HTR-8/SVneo (cell line): ENCODE measurements at regions not wholly inside any gene's neighbourhood (a gene's known extent, or its start where the extent isn't known, plus 50 kb on each side); places are given as distances from the start of the nearest gene placed in this dataset.
A peak's percentile ranks its signal among the peaks of the same experiment; 100 is the strongest.
"Not testable (repeated sequence)": the region's sequence is repeated elsewhere in the genome, so short reads cannot be mapped to it uniquely, and the experiment has no call there.

ENCODE experiments used
- DNase-seq: peaks from one replicate; pipeline ENCODE4 v3.0.0; 2011; ENCODE audit warnings: low spot score, mixed read lengths; ENCODE audit not compliant: insufficient read length
- FAIRE-seq: peaks from 2 replicates; lab custom pipeline; 2011; peaks lifted over from hg19 to GRCh38; lab: Jason Lieb, UNC

DNA sequence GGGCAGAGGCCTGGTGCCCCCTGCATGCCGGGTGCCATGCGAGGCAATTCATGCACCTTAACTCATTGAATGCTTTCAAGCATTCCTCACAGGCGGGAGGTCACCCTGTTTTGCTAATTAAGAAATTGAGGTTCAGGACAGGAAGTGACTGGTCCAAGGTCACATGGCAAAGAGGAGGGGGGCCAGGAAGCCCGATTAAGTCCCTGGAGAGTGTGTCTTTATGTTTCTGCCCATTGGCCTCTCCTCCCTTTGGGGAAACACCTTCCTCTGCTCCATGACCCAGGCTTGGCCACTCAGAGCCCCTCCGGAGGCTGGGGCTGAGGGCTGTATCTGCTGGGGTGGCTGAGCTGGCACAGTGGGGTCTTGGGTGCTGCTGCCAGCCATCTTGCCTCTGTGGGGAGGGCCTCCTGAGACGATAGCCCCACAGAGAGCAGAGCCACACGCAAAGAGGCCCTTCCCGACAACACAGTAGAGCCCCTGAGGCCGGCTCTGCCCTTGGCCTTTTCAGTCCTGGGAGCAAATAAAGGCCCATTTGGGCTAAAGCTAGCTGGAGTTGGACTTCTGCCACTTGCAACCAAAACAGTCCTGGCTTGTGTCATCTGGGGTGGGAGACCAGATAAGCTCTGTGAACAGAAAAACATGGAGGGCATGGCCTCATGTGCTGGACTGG is 90.8 kb upstream of the NEURL1B start:
- DNase-seq: no peak
- FAIRE-seq: no peak

DNA sequence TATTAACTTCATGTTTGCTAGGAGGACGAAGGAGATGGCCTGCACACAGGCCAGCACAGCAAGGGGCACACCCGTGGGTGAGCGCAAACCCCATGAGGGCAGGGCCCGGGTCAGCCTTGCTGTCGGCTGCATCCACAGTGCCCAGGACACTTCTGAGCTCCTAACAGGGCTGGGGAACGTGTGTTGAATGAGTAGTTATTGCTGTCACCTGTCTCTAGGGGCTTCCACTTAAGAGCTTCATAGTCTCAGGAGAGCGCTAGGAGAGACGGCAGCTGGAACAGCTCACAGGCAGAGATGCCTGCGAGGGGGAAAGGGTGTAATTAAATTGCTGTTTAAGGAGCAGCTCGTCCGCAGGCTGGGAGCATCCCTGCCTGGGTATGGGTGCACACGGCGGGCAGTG is 91.4 kb upstream of the NEURL1B start:
- DNase-seq (no peak), FAIRE-seq (no peak)

DNA sequence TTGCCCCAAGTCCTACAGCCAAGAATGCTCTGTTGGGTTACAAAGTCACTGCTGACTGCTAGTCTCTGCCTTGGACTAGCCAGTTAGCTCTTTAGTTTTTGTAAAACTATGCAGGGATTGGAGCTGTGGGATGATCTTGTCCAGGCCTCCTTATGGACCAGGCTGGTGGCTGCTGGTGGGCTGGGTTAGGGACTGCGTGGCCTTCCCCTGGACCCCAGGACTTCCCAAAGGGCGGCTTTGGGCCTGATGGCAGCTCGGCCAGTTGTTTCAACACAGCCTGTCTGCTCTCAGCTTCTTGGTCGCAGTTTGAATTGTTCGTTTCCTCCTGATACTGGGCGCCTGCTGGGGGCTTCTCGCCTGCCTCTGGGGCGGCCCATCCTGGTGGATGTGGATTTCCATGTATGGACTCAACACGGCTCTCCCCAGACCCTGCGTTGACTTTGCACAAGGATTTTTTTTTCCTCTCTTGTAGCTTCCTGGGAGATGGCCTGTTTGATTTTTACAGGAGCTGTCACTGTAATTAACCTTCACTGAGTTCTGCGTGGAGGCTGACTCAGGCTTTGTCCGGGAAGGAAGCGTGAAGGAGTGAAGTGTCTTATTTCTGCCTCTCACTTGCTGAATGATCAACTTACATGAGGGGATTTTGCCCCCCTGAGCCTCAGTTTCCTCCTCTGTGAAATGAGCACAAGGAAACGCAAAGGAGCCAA is 91.9 kb upstream of the NEURL1B start:
- DNase-seq (no peak), FAIRE-seq (no peak)

DNA sequence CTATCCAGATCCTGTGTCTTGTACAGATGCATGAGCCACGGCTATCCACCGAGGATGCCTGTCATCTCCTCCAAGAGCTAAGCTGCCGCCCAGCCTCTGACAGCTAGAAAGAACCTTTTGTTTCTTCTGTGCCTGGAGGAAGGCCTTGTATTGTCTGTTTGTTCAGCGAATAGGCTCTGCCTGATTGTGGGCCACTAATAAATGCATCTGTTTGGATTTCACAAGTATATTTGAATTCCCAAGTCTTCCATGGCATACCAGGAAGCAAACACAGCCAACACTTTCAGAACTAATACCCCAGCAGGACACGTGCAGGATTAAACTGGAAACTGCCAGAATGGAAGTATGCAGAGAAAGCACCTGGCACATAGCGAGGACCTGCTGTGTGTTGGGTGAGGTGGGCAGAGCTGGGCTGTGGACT is 92.7 kb upstream of the NEURL1B start:
- DNase-seq (no peak), FAIRE-seq (no peak)

DNA sequence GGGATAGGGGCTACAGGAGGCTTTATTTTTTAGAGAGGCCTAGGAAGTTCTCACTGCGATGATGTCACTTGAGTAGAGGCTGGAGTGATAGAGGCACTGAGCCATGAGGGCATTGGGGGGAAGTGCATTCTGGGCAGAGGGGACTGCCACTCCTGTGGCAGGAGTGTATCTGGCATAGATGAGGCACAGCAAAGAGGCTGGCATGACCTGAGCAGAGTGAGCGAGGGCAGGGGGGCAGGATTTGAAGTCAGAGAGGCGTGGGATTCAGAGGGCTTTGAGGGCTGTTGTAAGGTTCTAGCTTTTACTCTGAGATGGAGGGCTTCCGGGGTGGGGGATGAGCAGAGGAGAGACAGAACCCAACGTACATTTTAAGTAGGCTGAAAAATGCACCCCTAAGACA is 91.9 kb upstream of the SH3PXD2B start:
- FAIRE-seq: no peak
- no peak for DNase-seq

DNA sequence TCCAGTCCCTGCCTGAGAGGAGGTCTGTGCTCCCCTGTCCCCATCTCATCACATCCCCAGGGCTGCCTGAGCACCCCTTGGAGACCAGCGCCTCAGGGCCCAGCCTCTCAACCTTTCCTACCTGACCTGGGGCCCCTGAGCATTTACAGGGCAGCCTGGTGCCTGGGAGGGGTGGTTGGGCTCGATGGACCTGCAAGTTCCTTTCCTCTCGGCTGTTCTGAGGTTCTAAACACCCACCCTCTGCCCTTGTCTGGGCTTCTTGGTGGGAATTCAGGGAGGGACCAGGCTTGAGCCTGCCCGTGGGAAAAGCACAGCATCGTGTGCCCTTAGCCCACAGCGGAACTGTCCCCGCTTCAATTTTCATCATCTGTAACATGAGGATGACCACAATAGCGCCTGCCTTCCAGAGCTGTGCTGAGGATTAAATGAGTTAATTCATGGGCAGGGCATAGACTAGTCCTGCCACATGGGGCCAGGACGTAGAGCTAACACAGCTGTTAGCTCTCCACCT is 91.0 kb upstream of the SH3PXD2B start:
- DNase-seq (no peak), FAIRE-seq (no peak)

DNA sequence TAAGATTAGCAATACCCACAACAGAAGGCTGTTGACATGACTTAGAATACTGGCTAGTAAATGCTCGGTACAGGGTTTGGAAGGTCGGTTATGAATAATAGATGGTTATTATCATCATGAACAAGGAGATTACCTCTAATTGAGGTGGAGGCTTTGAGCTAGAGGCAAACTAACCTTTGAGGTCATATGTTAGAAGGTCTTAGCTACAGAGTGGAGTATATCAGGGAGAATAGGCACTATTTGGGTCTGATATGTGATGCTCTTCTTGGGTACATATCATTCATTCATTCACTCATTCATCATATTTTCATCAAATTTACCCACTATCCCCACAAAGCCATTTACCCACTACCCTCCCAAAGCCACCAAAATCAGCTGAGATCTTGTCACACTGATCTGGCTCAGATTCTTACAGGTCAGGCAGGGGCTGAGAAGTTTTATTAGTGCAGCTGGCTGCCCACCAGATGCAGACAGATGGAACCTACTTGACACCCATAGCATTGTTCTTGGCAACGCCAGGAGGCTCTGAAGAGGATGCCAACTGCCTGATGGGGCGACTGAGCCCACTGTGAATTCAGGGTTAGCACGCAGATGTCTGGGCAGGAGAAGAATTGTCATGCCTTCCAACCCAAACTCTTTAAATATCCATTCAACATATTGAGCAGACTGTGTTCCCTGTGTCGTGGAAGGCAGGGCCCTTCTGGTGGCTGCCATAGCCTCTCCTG is 90.2 kb upstream of the SH3PXD2B start:
- no peak for DNase-seq
- no peak for FAIRE-seq

DNA sequence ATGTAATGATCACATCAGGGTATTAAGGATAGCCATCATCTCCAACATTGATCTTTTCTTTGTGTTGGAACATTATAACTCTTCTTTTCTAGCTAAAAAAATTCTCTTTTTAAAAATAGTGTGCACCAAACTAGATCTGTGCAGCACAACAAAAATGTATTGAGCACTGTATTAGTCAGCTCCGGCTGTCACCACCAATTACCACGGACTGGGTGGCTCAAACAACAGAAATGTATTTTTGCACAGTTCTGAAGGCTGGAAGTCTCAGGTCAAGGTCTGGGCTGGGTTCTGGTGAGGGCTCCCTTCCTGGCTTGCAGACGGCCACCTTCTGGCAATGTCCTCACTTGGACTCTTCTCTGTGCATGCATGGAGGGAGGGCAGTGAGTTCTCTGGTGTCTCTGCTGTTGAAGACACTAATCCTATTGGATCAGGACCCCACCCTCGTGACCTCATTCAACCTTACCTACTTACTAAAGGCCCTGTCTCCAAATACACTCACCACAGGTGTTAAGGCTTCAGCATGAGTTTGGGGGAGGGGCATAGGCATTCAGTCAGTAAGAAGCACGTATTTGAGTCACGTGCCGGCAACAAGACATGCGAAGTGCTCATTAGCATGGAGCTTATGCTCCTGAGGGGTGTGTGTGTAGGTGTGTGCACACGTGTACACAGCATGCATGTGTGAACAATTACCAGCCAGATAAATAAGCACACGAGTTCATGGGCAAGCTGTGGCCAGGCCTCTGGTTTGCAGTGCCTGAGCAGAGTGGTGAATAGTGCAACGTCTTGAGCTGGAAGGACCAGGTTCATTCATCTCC is 89.4 kb upstream of the SH3PXD2B start:
- FAIRE-seq (peak; percentile 58), DNase-seq (no peak)

DNA sequence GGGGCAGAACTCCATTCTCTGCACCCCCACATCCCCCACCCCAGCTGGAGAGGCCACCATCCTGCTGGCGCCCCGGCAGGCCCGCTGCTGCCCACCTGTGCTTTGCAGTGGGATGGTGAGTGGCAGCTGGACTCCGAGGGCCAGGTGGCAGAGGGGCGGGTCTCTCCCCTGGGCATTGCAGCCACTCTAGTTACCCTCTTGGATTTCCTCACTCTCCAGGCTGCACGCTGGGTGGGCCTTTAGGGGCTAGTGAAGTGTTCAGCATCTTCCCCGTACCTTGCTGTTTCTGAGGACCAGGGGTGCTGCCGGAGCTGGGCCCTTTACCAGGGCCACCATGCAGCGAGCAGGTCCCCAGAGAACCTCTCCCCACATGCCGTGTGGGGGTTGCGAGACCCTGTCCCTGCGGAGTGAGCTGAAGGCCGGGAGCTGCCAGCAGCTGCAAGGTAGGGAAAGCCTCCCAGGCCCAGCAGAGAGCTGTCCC is 88.4 kb upstream of the SH3PXD2B start:
- DNase-seq: no peak
- FAIRE-seq: no peak

DNA sequence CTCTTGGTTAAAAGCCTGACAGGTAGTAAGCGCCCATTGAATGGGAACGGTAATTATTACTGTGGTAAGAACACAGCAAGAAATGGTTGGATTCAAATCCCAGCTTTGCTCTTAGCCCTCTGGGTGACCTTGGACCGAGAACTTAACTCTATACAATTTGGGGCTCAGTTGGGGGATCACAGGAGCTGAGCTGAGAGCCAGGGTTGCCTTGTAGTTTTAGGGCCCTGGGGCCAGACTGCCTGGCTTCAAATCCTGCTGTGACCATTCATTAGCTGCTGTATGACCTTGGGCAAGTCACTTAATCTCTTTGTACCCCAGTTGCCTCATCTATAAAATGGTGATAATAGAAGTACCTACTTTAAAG is 87.4 kb upstream of the SH3PXD2B start:
- FAIRE-seq (no peak), DNase-seq (no peak)

DNA sequence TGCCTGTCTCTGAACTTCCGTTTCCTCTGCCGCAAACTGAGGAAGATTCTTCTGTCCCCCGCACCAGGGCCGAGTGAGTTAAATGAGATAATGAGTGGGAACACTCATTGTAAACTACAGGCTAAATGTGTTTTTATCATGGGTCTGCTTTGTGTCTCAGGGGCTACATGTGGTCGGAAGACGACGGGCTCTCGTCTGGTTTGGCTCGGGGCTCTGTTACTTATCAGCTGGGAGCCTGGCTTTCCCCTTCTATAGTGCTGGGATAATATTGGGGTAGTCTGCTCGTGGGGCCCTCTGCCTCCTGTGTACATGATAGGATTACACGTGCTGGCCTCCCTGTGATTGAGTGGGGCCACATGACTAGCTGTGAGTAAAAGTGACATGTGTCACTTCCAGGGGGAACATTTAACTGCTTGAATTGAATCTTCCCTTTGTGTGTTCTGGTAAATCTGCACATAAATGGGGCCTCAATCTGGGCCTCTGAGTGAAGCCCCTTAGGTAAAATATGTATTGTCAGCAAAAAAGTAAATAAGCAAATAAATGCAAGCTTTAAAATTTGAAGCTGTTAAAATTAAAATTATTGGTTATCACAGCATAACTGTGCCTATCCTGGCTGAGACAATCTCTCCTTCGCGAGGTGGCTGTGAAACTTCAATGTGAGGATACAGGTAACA is 86.9 kb upstream of the SH3PXD2B start:
- no peak for FAIRE-seq
- no peak for DNase-seq

DNA sequence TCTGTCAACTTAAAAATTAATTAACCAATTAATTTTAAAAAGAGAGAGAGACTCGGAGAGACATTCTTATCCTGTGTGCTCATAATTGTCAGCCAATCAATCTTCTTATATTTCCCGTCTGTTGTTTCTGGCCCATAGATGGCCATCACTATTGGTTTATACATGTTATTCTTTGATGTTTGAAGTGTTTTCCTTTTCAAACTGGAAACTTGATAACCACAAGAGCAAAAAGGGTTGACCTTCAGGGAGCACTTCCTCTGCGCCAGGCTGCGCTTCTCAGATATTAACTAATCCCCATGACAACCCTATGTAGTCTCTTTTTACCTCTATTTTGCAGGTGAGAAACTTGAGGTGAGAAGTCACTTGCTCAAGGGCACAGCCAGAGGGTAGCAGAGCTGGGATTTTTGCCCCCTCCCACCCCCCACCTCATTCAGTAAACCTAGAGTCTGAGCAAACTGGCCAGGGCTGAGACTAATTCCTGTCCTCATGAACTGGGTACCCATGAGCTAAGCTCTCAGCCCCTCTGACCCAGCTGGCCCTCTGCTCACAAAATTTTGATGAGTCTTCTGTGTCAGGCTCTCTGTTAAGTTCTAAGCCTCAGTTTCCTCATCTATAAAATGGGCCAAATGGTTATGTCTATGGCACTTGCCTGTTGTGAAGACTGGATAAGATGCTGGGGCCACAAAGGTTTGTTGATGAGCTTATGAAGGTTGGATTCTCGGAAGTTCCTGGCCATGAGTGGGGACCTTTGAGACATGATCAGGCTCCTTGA is 86.0 kb upstream of the SH3PXD2B start:
- DNase-seq (no peak), FAIRE-seq (no peak)

DNA sequence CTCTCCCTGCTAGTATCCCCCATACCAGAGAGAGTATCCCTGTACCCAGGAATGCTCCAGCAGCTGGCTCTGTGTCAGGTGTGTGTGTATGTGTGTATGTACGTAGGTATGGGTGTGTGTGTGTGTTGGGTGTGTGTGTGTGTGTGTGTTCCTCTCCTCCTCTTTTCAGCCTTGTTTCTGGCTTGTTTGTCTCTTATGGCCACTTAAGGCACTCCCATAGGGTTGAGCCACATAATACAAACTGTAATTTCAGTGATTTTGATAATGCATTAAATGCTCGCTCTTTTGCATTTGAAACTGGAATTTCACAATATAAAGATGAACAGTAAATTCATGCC is 80.8 kb upstream of the SH3PXD2B start:
- DNase-seq: no peak
- FAIRE-seq: no peak

DNA sequence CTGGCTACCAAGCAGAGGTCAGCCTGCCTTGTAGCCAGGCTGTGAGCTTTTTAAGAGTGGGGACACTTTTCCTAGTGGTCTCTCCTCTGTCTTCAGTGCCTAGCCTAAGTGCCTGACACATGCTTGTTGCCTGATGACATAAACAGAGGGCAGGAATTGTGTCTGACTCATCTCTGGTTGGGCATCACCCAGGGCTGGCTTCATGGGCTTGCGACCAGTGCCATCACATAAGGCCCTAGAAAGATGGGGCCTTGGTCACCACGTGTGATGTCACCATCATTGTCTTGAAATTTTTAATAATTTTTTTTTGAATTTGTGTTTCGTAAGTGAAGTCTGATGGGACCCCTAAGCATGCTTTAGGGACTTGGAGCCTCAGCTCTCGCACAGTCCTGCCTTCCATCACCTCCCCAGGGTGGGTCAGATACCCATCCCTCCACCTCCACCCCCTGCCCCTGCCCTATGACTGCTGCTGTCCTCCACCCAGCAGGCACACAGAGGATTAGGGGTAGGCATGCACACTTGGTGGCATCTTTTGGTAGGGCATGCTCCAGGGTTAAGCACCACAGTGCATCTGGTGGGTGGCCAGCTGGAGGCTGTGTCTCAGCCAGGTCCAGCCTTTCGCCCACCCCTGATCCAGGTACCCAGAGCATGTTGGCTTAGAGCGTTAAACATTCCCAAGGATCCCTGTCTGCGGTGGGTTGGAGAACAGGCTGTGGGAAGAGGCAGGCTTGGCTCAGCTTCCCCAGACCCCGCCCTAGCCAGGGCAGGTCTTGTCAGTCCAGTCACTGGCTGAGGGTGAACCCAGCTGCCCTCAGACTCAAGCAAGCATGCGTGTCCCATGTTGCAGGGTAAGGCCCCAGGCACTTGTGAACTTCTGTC is 80.1 kb upstream of the SH3PXD2B start:
- DNase-seq (no peak), FAIRE-seq (no peak)

DNA sequence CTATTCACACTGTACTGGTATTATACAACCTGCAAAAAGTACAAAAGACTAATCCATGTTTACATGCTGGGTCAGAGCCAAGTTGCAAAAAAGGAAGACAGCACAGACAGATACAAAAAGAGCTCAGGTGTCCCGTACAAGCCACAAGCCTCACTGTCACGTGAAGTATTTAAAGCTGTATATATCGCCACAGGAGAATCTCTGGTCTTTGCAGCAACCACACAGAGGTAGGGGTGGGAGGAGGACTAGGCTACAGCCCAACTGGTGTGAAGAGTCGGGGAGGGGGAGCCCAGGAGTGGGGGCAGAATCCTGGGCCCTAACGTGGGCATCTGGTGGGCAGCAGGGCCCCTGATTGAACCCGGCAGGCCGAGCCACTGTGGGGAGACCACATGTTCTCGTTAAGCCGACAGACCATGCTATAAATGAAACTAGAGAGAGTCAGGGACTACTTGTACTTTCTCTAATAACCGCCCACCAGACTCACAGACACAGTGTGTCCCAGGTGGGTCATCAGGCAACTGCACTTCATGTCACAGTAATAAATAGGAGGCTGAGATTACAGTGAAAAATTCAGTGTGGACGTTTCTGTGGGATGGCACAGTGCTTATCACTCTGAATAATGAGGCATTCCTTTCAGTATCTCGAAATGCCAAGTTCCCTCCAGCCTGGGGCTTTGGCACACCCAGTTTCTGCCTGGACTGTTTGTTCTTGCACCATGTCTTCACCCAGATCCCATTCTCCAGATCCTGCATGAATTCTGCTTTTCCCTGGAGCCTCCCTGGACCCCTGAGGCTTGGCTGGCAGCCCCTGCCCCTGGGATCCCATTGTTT is 79.3 kb upstream of the SH3PXD2B start:
- FAIRE-seq (no peak), DNase-seq (no peak)

DNA sequence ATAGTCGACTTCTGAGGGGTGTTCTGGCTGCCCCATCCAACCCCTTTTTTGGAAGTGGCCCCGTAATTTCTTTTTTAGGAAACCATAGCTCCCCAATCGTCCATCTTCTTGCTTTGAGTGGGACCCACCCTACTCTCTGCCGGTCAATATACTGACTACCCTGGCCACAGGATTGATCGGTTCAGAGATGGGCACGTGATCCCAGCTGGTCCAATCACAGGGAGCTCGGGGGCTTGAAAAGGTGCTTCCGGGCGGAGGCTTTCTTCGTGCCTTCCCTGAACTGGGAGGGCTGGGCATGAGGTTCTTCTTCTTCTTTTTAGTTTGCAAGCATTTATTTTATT is 78.7 kb upstream of the SH3PXD2B start:
- FAIRE-seq: no peak
- no peak for DNase-seq

DNA sequence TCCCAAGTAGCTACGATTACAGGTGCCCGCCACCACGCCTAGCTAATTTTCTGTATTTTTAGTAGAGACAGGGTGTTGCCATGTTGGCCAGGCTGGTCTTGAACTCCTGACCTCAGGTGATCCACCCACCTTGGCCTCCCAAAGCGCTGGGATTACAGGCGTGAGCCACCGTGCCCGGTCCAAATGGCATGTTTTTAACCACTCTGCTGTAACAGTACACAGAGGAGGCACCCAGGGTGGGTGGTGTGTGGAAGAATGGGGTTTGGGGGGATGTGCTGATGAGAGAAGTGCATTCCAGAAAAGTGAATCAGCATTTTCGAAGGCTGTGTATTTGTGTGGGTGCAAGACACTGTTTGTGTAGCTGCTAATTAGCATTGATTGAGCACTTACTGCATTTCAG is 78.1 kb upstream of the SH3PXD2B start:
- DNase-seq, FAIRE-seq: not testable (repeated sequence)

DNA sequence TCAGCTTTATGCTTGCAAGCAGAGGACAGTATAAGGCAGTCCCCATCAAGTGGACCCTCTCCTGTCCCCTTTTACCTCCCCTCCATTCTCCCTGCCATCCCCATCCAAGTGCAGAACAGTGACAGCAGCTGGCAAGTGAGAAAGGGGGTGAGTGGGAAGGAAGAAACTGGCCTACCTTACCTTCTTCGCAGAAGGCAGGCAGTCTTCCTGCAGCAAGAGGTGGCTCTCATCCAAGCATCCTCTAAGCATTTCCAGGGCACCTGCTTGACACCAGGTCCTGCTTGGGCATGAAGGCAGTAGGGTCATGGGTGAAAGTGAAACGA is 77.3 kb upstream of the SH3PXD2B start:
- DNase-seq (no peak), FAIRE-seq (no peak)
